K562 (cell line): ENCODE measurements at regions not wholly inside any gene's neighbourhood (a gene's known extent, or its start where the extent isn't known, plus 50 kb on each side); places are given as distances from the start of the nearest gene placed in this dataset.

Experiments used
- ATAC-seq: fragments of 200-7000 bp; cut with Tn5 transposase; 3 replicates; pipeline ENCODE4 v1.9.1; 2020; ENCODE audit warnings: moderate library complexity
- BruUV-seq: library from RNA; stranded (reverse); fragments of 400-500 nt; replicated peaks from 2 replicates; lab custom pipeline; 2021; lab: Mats Ljungman, UMichigan
- CTCF ChIA-PET: fragments of 300-600 bp; formaldehyde crosslinking; extraction: SDS; loops from one replicate; lab custom pipeline; 2021; ENCODE audit warnings: low intra/inter-chr PET ratio; lab: Yijun Ruan, JAX
- POLR2A ChIA-PET: fragments of 300-600, 350-650 bp; sonication (Branson Sonifier 250); formaldehyde crosslinking; extraction: SDS; loops from one replicate; lab custom pipeline; 2021; ENCODE audit warnings: antibody characterized with exemption, inconsistent platforms; lab: Yijun Ruan, JAX
- DNase-seq, 4 experiments: peaks; one replicate each; pipeline versions ENCODE4 v3.0.0 to v3.0.0-alpha.2; 2011 to 2018; ENCODE audit warnings: low spot score in 3 of 4, mixed read lengths in 3 of 4; ENCODE audit errors: extremely low read depth in 1 of 4
- FAIRE-seq: peaks from 2 replicates; lab custom pipeline; 2011; peaks lifted over from hg19 to GRCh38; lab: Jason Lieb, UNC
- H2AFZ ChIP-seq: 2 replicates; pipeline ENCODE4 v1.6.0; 2011; ENCODE audit warnings: low read depth, low read length, control low read depth, inconsistent platforms
- H3K27ac ChIP-seq: fragments of 200-600 bp; 3 replicates; pipeline ENCODE4 v1.8.0; 2011; ENCODE audit warnings: low read depth, mild to moderate bottlenecking, control low read depth, inconsistent platforms, low read length, moderate library complexity, mixed read lengths; ENCODE audit errors: extremely low read depth
- H3K27me3 ChIP-seq, 2 experiments: fragments of 300-600 bp in 1 of 2; 2 replicates in 1 of 2; 3 replicates in 1 of 2; pipeline versions ENCODE4 v1.6.0 to v1.8.0; 2011; ENCODE audit warnings: inconsistent platforms in 2 of 2, low read length in 2 of 2, mild to moderate bottlenecking in 1 of 2, mixed read lengths in 1 of 2, moderate library complexity in 1 of 2; ENCODE audit not compliant: control insufficient read depth in 2 of 2, insufficient read depth in 2 of 2
- H3K36me3 ChIP-seq: fragments of 300-600 bp; 3 replicates; pipeline ENCODE4 v1.8.0; 2011; ENCODE audit warnings: mild to moderate bottlenecking, low read length, inconsistent platforms; ENCODE audit not compliant: control insufficient read depth, insufficient read depth
- H3K4me1 ChIP-seq, 2 experiments: fragments of 200-600 bp in 1 of 2; replicated peaks in 1 of 2; 2 replicates in 1 of 2; 3 replicates in 1 of 2; pipeline versions ENCODE4 v1.5.1 to v1.8.0; 2011; ENCODE audit warnings: inconsistent platforms in 2 of 2, low read length in 2 of 2, mild to moderate bottlenecking in 1 of 2, mixed read lengths in 1 of 2, moderate library complexity in 1 of 2; ENCODE audit not compliant: control insufficient read depth in 2 of 2, insufficient read depth in 2 of 2
- H3K4me2 ChIP-seq: 2 replicates; pipeline ENCODE4 v1.6.1; 2011; ENCODE audit warnings: low read length, control low read depth, inconsistent platforms, mixed read lengths; ENCODE audit not compliant: insufficient read depth
- H3K4me3 ChIP-seq: fragments of 200-600 bp; sonication (generic), shearing (Covaris generic); 2 replicates; pipeline ENCODE4 v1.5.1; 2016; ENCODE audit warnings: control low read depth, inconsistent platforms
- H3K79me2 ChIP-seq: fragments of 200-600 bp; 3 replicates; pipeline ENCODE4 v1.8.0; 2011; ENCODE audit warnings: low read length, inconsistent platforms; ENCODE audit not compliant: control insufficient read depth, insufficient read depth
- H3K9ac ChIP-seq, 2 experiments: 2 replicates each; pipeline versions ENCODE4 v1.6.0 to v1.6.1; 2011; ENCODE audit warnings: low read depth in 2 of 2, low read length in 2 of 2, control low read depth in 1 of 2, inconsistent platforms in 1 of 2, mild to moderate bottlenecking in 1 of 2, mixed read lengths in 1 of 2; ENCODE audit not compliant: insufficient read depth in 1 of 2
- H3K9me1 ChIP-seq: one replicate; pipeline ENCODE4 v1.6.0; 2011; ENCODE audit warnings: inconsistent platforms, mild to moderate bottlenecking, low read length, moderate library complexity; ENCODE audit not compliant: control insufficient read depth, insufficient read depth
- H3K9me3 ChIP-seq: replicated peaks from 2 replicates; pipeline ENCODE4 v1.5.1; 2011; ENCODE audit warnings: low read depth, low read length, inconsistent platforms; ENCODE audit not compliant: control insufficient read depth, insufficient read depth
- H4K20me1 ChIP-seq: replicated peaks from 2 replicates; pipeline ENCODE4 v1.6.1; 2011; ENCODE audit warnings: low read length, inconsistent platforms, mixed read lengths; ENCODE audit not compliant: control insufficient read depth, insufficient read depth
- CXXC5 ChIP-seq: fragments of 250-450 bp; sonication (Bioruptor Pico); IDR thresholded peaks from 2 replicates; pipeline ENCODE4 v1.8.0; 2022; ENCODE audit warnings: inconsistent platforms, mild to moderate bottlenecking, moderate library complexity
- E2F8 ChIP-seq: fragments of 450-650 bp; IDR thresholded peaks from 2 replicates; pipeline ENCODE4 v1.7.1; 2018; ENCODE audit warnings: mild to moderate bottlenecking, low read depth; ENCODE audit not compliant: partially characterized antibody
- ETV6 ChIP-seq, 3 experiments: fragments of 150-350 bp in 1 of 3; sonication (generic) in 1 of 3; formaldehyde crosslinking in 1 of 3; IDR thresholded peaks; 2 replicates each; pipeline versions ENCODE4 v1.6.1 to v1.8.0; 2014 to 2022; ENCODE audit warnings: borderline replicate concordance in 2 of 3, low read depth in 2 of 3, antibody characterized with exemption in 1 of 3, low read length in 1 of 3, mild to moderate bottlenecking in 1 of 3, missing genetic modification reagents in 1 of 3
- HDAC3 ChIP-seq: fragments of 450-650 bp; IDR thresholded peaks from 2 replicates; pipeline ENCODE4 v1.6.1; 2018; ENCODE audit warnings: borderline replicate concordance, mild to moderate bottlenecking, moderate library complexity; ENCODE audit not compliant: partially characterized antibody
- HNRNPUL1 ChIP-seq: fragments of 200-400 bp; formaldehyde crosslinking; IDR thresholded peaks from 2 replicates; pipeline ENCODE4 v1.6.1; 2017; ENCODE audit warnings: low read length
- PHF20 ChIP-seq: fragments of 450-650 bp; IDR thresholded peaks from 2 replicates; pipeline ENCODE4 v1.6.1; 2018; ENCODE audit not compliant: partially characterized antibody
- POLR2G ChIP-seq: fragments of 200-400 bp; formaldehyde crosslinking; IDR thresholded peaks from 2 replicates; pipeline ENCODE4 v1.6.1; 2017; ENCODE audit warnings: low read depth, mild to moderate bottlenecking, antibody characterized with exemption, low read length, moderate library complexity
- TCF3 ChIP-seq: sonication (generic); formaldehyde crosslinking; IDR thresholded peaks from 2 replicates; pipeline ENCODE4 v1.4.0; 2020; ENCODE audit warnings: mild to moderate bottlenecking, missing genetic modification reagents
- THAP7 ChIP-seq: fragments of 250-450 bp; sonication (Bioruptor Pico); IDR thresholded peaks from 2 replicates; pipeline ENCODE4 v1.5.0; 2021
- TSC22D4 ChIP-seq: fragments of 450-650 bp; IDR thresholded peaks from 2 replicates; pipeline ENCODE4 v1.6.1; 2016; ENCODE audit warnings: missing genetic modification characterization, missing biosample characterization, control low read depth
- ZNF143 ChIP-seq: sonication (generic); formaldehyde crosslinking; IDR thresholded peaks from 2 replicates; pipeline ENCODE4 v1.9.0; 2022; ENCODE audit warnings: mild to moderate bottlenecking, missing genetic modification reagents
- ZNF217 ChIP-seq: sonication (generic); formaldehyde crosslinking; IDR thresholded peaks from 2 replicates; pipeline ENCODE4 v1.8.0; 2022; ENCODE audit warnings: mild to moderate bottlenecking, missing genetic modification reagents
- ZNF518B ChIP-seq: fragments of 250-450 bp; sonication (Bioruptor Pico); IDR thresholded peaks from 2 replicates; pipeline ENCODE4 v1.5.0; 2021; ENCODE audit warnings: mild to moderate bottlenecking, moderate library complexity
- WGBS: fragments of 100-300 bp; shearing (Covaris generic); methylation state at CpG from one replicate; pipeline ENCODE4 v1.1.6; 2016; ENCODE audit warnings: low coverage, mixed read lengths; ENCODE audit not compliant: insufficient coverage; ENCODE audit errors: missing lambda C conversion rate; 5-methylcytosine and 5-hydroxymethylcytosine counted together
- in situ Hi-C: fragments of 300-500 bp; cut with MboI; formaldehyde crosslinking; loops from 4 replicates; pipeline ENCODE4 v1.15.0; 2018; ENCODE audit warnings: inconsistent platforms, mixed read lengths
- intact Hi-C: fragments of 100-400 bp; cut with micrococcal nuclease; formaldehyde crosslinking; loops from 2 replicates; pipeline ENCODE4 v1.14.2; 2022

GRCh38 chr5:57416278-57416994 lies 66.2 kb downstream of the ACTBL2 start:
- no peak overlapping the region for H3K27ac ChIP-seq
- no peak overlapping the region for H2AFZ ChIP-seq
- no TSS peak for BruUV-seq
- ATAC-seq (no peak), FAIRE-seq (no peak), DNase-seq (no peak)
- H4K20me1 ChIP-seq, result no peaks in the 10 kb centered on the region
- intact Hi-C loops, result no loop called here
- no peaks in the 10 kb centered on the region for H3K79me2 ChIP-seq
- WGBS, result 0% methylated on average over 4 of the region's 4 CpGs
- H3K36me3 ChIP-seq, result no peaks in the 10 kb centered on the region
- H3K9ac ChIP-seq, result no peak overlapping the region
- peaks cover 0 to 4% of the 10 kb centered on the region in 2 experiments; a peak in 1 of 5 replicates for H3K27me3 ChIP-seq
- in situ Hi-C loops, result no loop called here
- no peaks in the 10 kb centered on the region for H3K9me1 ChIP-seq
- ChIA-PET CTCF (no interaction called here), POLR2A (no interaction called here)
- no peaks in the 10 kb centered on the region for H3K4me1 ChIP-seq
- no peaks in the 10 kb centered on the region for H3K9me3 ChIP-seq
- H3K4me3 ChIP-seq, result no peak overlapping the region
- no peak overlapping the region for H3K4me2 ChIP-seq
- TF ChIP-seq E2F8 (no peak), TSC22D4 (tag) (no peak), HNRNPUL1 (no peak), HDAC3 (no peak), PHF20 (no peak), POLR2G (no peak), ZNF143 (CRISPR knock-in tag) (no peak), TCF3 (no peak), ZNF217 (no peak), THAP7 (CRISPR knock-in tag) (no peak), ETV6 (IDR thresholded peaks at IDR 0.05; ENCODE audit: borderline replicate concordance in 1 of 2, low read depth in 2 of 2, low read length in 1 of 2) (no peak), ETV6 (CRISPR knock-in tag; IDR thresholded peaks at IDR 0.05; ENCODE audit: borderline replicate concordance) (no peak), CXXC5 (no peak), ZNF518B (CRISPR knock-in tag) (no peak)
